ENCODE measurements at regions not wholly inside any gene's neighbourhood (a gene's known extent, or its start where the extent isn't known, plus 50 kb on each side); places are given as distances from the start of the nearest gene placed in this dataset.

GRCh38 chr15:47404877-47405276 lies 312.4 kb upstream of the SEMA6D start:
- FAIRE-seq (no peak), DNase-seq (ENCODE audit: low read depth in 1 of 2, low spot score in 2 of 2) (no peak)
- Histone ChIP-seq H2BK20ac (ENCODE audit: low read length) (no peak overlapping the region), H3K79me1 (ENCODE audit: low read depth, low read length) (no peaks in the 10 kb centered on the region), H3K56ac (replicated peaks; ENCODE audit: insufficient read length, low read depth, low read length) (no peak overlapping the region), H2AK5ac (ENCODE audit: low read depth, low read length) (no peak overlapping the region), H2BK120ac (replicated peaks; ENCODE audit: low read depth, low read length) (no peak overlapping the region), H4K8ac (ENCODE audit: extremely low read depth, insufficient read depth, low read length) (no peak overlapping the region), H3K27ac (ENCODE audit: low read depth, low read length) (no peak overlapping the region), H3K9ac (replicated peaks in 1 of 4; ENCODE audit: extremely low read depth in 1 of 4, low read depth in 3 of 4, low read length in 3 of 4) (no peak overlapping the region), H3K4me2 (ENCODE audit: insufficient read depth in 1 of 2, low read depth in 2 of 2, low read length in 2 of 2) (no peak overlapping the region), H3K23me2 (ENCODE audit: low read depth, low read length) (no peaks in the 10 kb centered on the region), H3K4ac (replicated peaks; ENCODE audit: insufficient read length, low read depth, low read length) (no peak overlapping the region), H3K23ac (ENCODE audit: insufficient read length) (no peak overlapping the region), H3K79me2 (ENCODE audit: control insufficient read depth in 1 of 2, insufficient read depth in 2 of 2, low read length in 2 of 2) (no peaks in the 10 kb centered on the region), H2AFZ (ENCODE audit: low read length) (no peak overlapping the region), H3K4me1 (replicated peaks in 1 of 4; ENCODE audit: control insufficient read depth in 3 of 4, insufficient read depth in 4 of 4, low read length in 3 of 4) (peaks cover 0 to 11% (median 3%) of the 10 kb centered on the region in 4 experiments; a peak in 3 of 7 replicates), H4K20me1 (replicated peaks in 1 of 2; ENCODE audit: control insufficient read depth in 1 of 2, insufficient read depth in 2 of 2, low read length in 2 of 2) (no peaks in the 10 kb centered on the region), H3K36me3 (ENCODE audit: control insufficient read depth in 2 of 4, insufficient read depth in 4 of 4, low read length in 3 of 4) (no peaks in the 10 kb centered on the region), H4K91ac (replicated peaks; ENCODE audit: insufficient read length, low read length) (no peak overlapping the region), H2BK5ac (ENCODE audit: low read depth, low read length) (no peak overlapping the region), H2BK15ac (ENCODE audit: low read length) (peak overlapping the region; percentile 67; the same call in 1 of the 2 replicates), H4K5ac (ENCODE audit: insufficient read length, low read depth, low read length) (no peak overlapping the region), H3K27me3 (replicated peaks in 1 of 4; ENCODE audit: control insufficient read depth in 3 of 4, extremely low read depth in 1 of 4, insufficient read depth in 3 of 4, low read length in 3 of 4) (no peaks in the 10 kb centered on the region), H3K4me3 (ENCODE audit: extremely low read depth in 1 of 4, insufficient read depth in 2 of 4, low read depth in 3 of 4, low read length in 4 of 4) (no peak overlapping the region), H3K14ac (ENCODE audit: insufficient read length) (no peak overlapping the region), H2BK12ac (ENCODE audit: low read depth, low read length) (no peak overlapping the region), H3K18ac (ENCODE audit: extremely low read depth, low read length) (no peak overlapping the region), H3K9me3 (ENCODE audit: insufficient read depth in 2 of 2, low read depth in 1 of 2, low read length in 1 of 2) (no peaks in the 10 kb centered on the region)
- 87% methylated on average over 3 of the region's 3 CpGs; no CpG with 5 or more reads in 1 of the 2 experiments for WGBS, 2 experiments (ENCODE audit: extremely low coverage in 1 of 2, insufficient coverage in 1 of 2, insufficient read length in 1 of 2, insufficient replicate concordance in 2 of 2, low coverage in 1 of 2, low lambda C conversion rate in 2 of 2, missing lambda C conversion rate in 1 of 2)
- ChIA-PET CTCF (ENCODE audit: partially characterized antibody) (interaction anchor here (0.6 to 3.4 kb wide), 10 partner anchors 9 to 1992 kb away, joined by 3 to 15 read pairs (median 4); no protein-coding TSS in a partner anchor), POLR2A (ENCODE audit: partially characterized antibody) (no interaction called here)
- peak in 1 of 3 experiments; percentile 19; a peak in 1 of 4 replicates for TF ChIP-seq CTCF (IDR thresholded peaks at IDR 0.05; ENCODE audit: control extremely low read depth in 1 of 3, insufficient read depth in 1 of 3, low read depth in 1 of 3, low read length in 3 of 3)
- TF ChIP-seq SRF (IDR thresholded peaks at IDR 0.05; ENCODE audit: low read depth, low read length) = no peak

Measured in H1 (cell line).